Immature natural killer cell (primary cell): ENCODE measurements at regions not wholly inside any gene's neighbourhood (a gene's known extent, or its start where the extent isn't known, plus 50 kb on each side); places are given as distances from the start of the nearest gene placed in this dataset.
"Not testable (repeated sequence)": the region's sequence is repeated elsewhere in the genome, so short reads cannot be mapped to it uniquely, and the experiment has no call there.

Experiments
- DNase-seq, 3 donors: peaks; one replicate each; pipeline ENCODE4 v3.0.0; 2022; ENCODE audit warnings: mixed read lengths in 1 of 3
- H3K27ac Mint-ChIP-seq, 6 donors: one replicate each; pipeline ENCODE4 v1.8.0; 2020; ENCODE audit warnings: mixed read lengths in 6 of 6, mild to moderate bottlenecking in 5 of 6, inconsistent platforms in 4 of 6, moderate library complexity in 3 of 6
- H3K27me3 Mint-ChIP-seq, 3 donors: one replicate each; pipeline ENCODE4 v1.8.0; 2020 to 2021; ENCODE audit warnings: low read depth in 3 of 3, mild to moderate bottlenecking in 3 of 3, mixed read lengths in 3 of 3, moderate library complexity in 3 of 3, inconsistent platforms in 1 of 3
- H3K36me3 Mint-ChIP-seq, 3 donors: one replicate each; pipeline ENCODE4 v1.8.0; 2020; ENCODE audit warnings: mixed read lengths in 3 of 3, inconsistent platforms in 2 of 3, mild to moderate bottlenecking in 2 of 3
- H3K4me1 Mint-ChIP-seq, 2 donors: one replicate each; pipeline ENCODE4 v1.8.0; 2020; ENCODE audit warnings: inconsistent platforms in 2 of 2, mild to moderate bottlenecking in 2 of 2, mixed read lengths in 2 of 2, moderate library complexity in 1 of 2
- H3K4me3 Mint-ChIP-seq, 5 donors: one replicate each; pipeline ENCODE4 v1.8.0; 2020; ENCODE audit warnings: mild to moderate bottlenecking in 5 of 5, mixed read lengths in 5 of 5, inconsistent platforms in 3 of 5, moderate library complexity in 3 of 5
- H3K9me3 Mint-ChIP-seq, 6 donors: one replicate each; pipeline ENCODE4 v1.8.0; 2020; ENCODE audit warnings: mild to moderate bottlenecking in 6 of 6, mixed read lengths in 6 of 6, inconsistent platforms in 4 of 6, moderate library complexity in 3 of 6

DNA sequence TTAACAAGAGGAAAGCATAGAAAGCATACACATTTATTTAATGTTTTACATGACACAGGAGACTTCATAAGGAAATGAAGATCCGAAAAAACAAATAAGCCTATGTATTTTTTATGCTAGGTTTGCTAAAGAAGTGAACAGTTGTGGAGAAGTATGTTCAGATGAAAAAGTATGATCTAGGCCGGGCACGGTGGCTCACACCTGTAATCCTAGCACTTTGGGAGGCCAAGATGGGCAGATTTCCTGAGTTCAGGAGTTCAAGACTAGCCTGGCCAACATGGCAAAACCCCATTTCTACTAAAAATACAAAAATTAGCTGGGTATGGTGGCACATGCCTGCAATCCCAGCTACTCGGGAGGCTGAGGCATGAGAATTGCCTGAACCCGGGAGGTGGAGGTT, 69.2 kb upstream of the RPL38 start:
- not testable (repeated sequence) for H3K27ac Mint-ChIP-seq, H3K36me3 Mint-ChIP-seq, DNase-seq, H3K4me1 Mint-ChIP-seq, H3K9me3 Mint-ChIP-seq, H3K4me3 Mint-ChIP-seq
- H3K27me3 Mint-ChIP-seq, result peaks cover 5 to 23% (median 7%) of the 10 kb centered on the region in 3 donors

DNA sequence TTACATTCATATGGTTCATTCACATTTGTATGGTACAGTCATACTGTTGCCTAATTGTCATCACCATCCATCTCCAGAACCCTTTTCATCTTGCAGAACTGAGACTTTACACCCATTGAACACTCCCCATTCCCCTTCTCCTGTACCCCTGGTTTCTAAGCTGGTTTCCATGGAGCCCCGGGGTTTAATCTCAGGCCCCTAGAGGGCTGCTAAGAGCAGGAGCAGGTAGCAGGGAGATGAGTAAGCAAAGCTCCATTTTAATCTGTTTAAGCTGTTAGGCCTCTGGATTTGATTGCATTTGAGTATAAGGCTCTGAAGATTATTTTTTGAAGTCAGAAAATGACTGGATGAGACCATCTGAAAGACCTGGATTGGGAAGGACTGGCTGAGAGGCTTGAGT, 68.5 kb upstream of the RPL38 start:
- Mint-ChIP-seq H3K4me1 (no peaks in the 10 kb centered on the region), H3K36me3 (peaks cover 0 to 7% (median 0%) of the 10 kb centered on the region in 3 donors), H3K9me3 (peaks cover 0 to 12% (median 3%) of the 10 kb centered on the region in 6 donors), H3K27me3 (peaks cover 8 to 21% (median 10%) of the 10 kb centered on the region in 3 donors), H3K27ac (no peak overlapping the region), H3K4me3 (no peak overlapping the region)
- no peak for DNase-seq

DNA sequence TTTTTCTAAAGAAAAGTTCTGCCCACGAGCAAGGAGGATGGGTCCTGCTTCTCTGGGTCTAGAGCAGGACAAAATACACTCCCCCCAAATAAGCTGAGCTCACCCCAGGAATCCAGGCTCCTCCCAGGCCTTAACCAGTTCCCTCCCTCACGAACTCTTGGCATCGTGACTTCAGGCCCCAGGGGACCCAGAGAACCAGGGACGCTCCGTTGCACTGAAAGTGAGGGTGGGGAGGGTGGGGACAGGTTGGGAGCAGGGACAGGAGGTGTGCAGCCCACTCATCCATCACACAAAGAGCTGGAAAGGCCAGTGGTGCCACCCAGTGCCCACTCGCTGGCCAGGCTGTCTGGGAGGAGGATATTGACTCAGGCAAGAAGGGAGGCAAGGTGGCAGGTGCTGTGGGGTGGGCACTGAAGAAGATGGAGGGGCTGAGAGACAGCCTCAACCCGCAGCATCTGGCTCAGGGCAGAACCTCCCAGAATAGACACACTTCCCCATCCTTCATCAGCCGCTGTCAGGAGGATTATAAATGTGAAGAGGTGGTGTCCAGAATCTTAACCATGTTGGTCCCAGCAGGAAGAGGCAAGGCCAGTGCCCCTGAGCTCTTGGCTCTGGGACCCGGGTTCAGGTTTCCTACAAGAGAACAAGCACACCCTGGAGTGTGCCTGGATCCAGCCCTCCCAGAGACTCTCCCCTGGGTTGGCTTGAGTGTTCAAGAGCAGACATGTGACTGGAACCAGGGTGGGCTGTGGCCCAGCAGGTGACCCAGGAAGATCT, 67.9 kb upstream of the RPL38 start:
- peaks cover 8 to 21% (median 10%) of the 10 kb centered on the region in 3 donors for H3K27me3 Mint-ChIP-seq
- H3K27ac Mint-ChIP-seq, result no peak overlapping the region
- H3K4me3 Mint-ChIP-seq, result no peak overlapping the region
- H3K36me3 Mint-ChIP-seq, result peaks cover 0 to 9% (median 0%) of the 10 kb centered on the region in 3 donors
- DNase-seq, result no peak
- H3K9me3 Mint-ChIP-seq, result peaks cover 0 to 18% (median 7%) of the 10 kb centered on the region in 6 donors
- H3K4me1 Mint-ChIP-seq, result no peaks in the 10 kb centered on the region

GRCh38 chr17:74137416-74137815, 66.1 kb upstream of the RPL38 start:
- H3K4me3 Mint-ChIP-seq, result no peak overlapping the region
- no peaks in the 10 kb centered on the region for H3K4me1 Mint-ChIP-seq
- no peak for DNase-seq
- no peak overlapping the region for H3K27ac Mint-ChIP-seq
- peaks cover 8 to 18% (median 10%) of the 10 kb centered on the region in 3 donors for H3K27me3 Mint-ChIP-seq
- H3K36me3 Mint-ChIP-seq, result peaks cover under 1 to 14% (median 4%) of the 10 kb centered on the region in 3 donors
- peaks cover 5 to 34% (median 20%) of the 10 kb centered on the region in 6 donors for H3K9me3 Mint-ChIP-seq

- no peak for DNase-seq
- H3K27ac Mint-ChIP-seq, result no peak overlapping the region
- no peak overlapping the region for H3K4me3 Mint-ChIP-seq
- H3K4me1 Mint-ChIP-seq, result no peaks in the 10 kb centered on the region
- peaks cover 11 to 51% (median 32%) of the 10 kb centered on the region in 6 donors for H3K9me3 Mint-ChIP-seq
- peaks cover 5 to 18% (median 8%) of the 10 kb centered on the region in 3 donors for H3K27me3 Mint-ChIP-seq
- peaks cover 8 to 17% (median 9%) of the 10 kb centered on the region in 3 donors for H3K36me3 Mint-ChIP-seq
Measured at GRCh38 chr17:74139120-74139519, 64.4 kb upstream of the RPL38 start.

GRCh38 chr17:74140282-74140681, 63.2 kb upstream of the RPL38 start:
- DNase-seq, result no peak
- Mint-ChIP-seq H3K27me3 (peaks cover 8 to 21% (median 10%) of the 10 kb centered on the region in 3 donors), H3K27ac (no peak overlapping the region), H3K4me1 (no peaks in the 10 kb centered on the region), H3K36me3 (peaks cover 8 to 17% (median 9%) of the 10 kb centered on the region in 3 donors), H3K4me3 (no peak overlapping the region), H3K9me3 (peaks cover 13 to 51% (median 35%) of the 10 kb centered on the region in 6 donors)

- H3K27ac Mint-ChIP-seq, result no peak overlapping the region
- H3K27me3 Mint-ChIP-seq, result peaks cover 9 to 23% (median 12%) of the 10 kb centered on the region in 3 donors
- peaks cover 8 to 17% (median 9%) of the 10 kb centered on the region in 3 donors for H3K36me3 Mint-ChIP-seq
- H3K4me1 Mint-ChIP-seq, result no peaks in the 10 kb centered on the region
- H3K9me3 Mint-ChIP-seq, result peaks cover 13 to 51% (median 35%) of the 10 kb centered on the region in 6 donors
- DNase-seq, result no peak
- H3K4me3 Mint-ChIP-seq, result no peak overlapping the region
Measured at GRCh38 chr17:74141612-74142011, 61.9 kb upstream of the RPL38 start.

DNA sequence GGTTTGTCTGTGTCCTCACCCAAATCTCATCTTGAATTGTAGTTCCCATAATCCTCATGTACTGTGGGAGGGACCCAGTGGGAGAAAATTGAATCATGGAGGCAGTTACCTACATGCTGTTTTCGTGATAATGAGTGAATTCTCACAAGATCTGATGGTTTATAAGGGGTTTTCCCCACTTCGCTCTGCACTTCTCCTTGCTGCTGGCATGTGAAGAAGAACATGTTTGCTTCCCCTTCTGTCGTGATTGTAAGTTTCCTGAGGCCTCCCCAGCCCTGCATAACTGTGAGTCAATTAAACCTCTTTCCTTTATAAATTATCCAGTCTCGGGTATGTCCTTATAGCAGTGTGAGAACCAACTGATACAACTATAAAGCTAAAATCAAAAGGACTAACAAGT, 60.2 kb upstream of the RPL38 start:
- Mint-ChIP-seq H3K36me3 (peaks cover 8 to 17% (median 9%) of the 10 kb centered on the region in 3 donors), H3K27me3 (peaks cover 9 to 15% (median 11%) of the 10 kb centered on the region in 3 donors), H3K9me3 (peaks cover 13 to 50% (median 35%) of the 10 kb centered on the region in 6 donors)
- H3K27ac Mint-ChIP-seq, DNase-seq, H3K4me1 Mint-ChIP-seq, H3K4me3 Mint-ChIP-seq: not testable (repeated sequence)

GRCh38 chr17:74145756-74146155, 57.7 kb upstream of the RPL38 start:
- Mint-ChIP-seq H3K27ac (no peak overlapping the region), H3K4me3 (no peak overlapping the region), H3K36me3 (peaks cover 7 to 9% (median 8%) of the 10 kb centered on the region in 3 donors), H3K4me1 (no peaks in the 10 kb centered on the region), H3K9me3 (peaks cover 13 to 34% (median 27%) of the 10 kb centered on the region in 6 donors), H3K27me3 (peaks cover 4 to 13% (median 5%) of the 10 kb centered on the region in 3 donors)
- no peak for DNase-seq

- no peak overlapping the region for H3K4me3 Mint-ChIP-seq
- no peak for DNase-seq
- no peak overlapping the region for H3K27ac Mint-ChIP-seq
- no peaks in the 10 kb centered on the region for H3K4me1 Mint-ChIP-seq
- H3K27me3 Mint-ChIP-seq, result peaks cover 5 to 13% (median 5%) of the 10 kb centered on the region in 3 donors
- H3K36me3 Mint-ChIP-seq, result peaks cover 7 to 9% (median 8%) of the 10 kb centered on the region in 3 donors
- H3K9me3 Mint-ChIP-seq, result peaks cover 13 to 29% (median 24%) of the 10 kb centered on the region in 6 donors
Measured at GRCh38 chr17:74146196-74146595, 57.3 kb upstream of the RPL38 start.

DNA sequence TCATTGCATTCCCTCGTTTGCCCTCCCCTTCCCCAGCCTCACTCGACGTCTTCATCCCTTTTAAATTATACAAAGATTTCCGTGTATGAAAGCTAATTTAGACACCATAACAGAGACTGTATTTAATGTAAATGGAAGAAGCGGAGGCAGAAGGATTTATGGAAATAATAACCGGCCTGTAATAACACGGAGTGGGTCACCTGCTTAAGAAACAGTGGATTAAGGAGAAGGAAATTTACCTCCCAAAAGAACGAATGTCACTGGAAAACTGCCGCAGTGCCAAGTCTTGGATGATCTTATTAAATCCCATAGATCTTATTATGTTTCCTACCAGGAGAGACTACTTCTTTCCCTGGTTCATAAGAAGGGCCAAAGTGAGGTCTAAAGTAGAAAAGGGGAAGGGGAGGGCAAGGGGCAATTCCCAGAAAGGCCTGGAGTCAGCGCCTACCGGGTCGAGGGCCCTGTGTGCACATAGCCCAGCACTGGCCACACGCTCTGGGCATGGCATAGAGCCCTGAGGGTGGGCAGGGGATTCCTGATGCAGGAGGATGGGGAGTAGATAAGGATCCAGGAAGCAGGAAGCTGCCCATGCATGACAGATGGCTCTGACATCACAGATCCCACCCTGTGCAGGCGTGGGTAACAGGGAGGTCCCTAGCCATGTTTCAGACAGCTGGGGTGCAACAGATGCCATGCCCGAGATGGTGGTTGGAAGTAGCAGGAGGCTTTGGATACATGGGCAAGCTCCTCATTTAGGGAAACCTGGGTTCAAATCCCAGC, 56.2 kb upstream of the RPL38 start:
- Mint-ChIP-seq H3K27me3 (peaks cover 5 to 13% (median 6%) of the 10 kb centered on the region in 3 donors), H3K9me3 (peaks cover 9 to 19% (median 16%) of the 10 kb centered on the region in 6 donors), H3K27ac (no peak overlapping the region), H3K36me3 (peaks cover 5 to 9% (median 6%) of the 10 kb centered on the region in 3 donors), H3K4me1 (no peaks in the 10 kb centered on the region), H3K4me3 (no peak overlapping the region)
- DNase-seq, result no peak

DNA sequence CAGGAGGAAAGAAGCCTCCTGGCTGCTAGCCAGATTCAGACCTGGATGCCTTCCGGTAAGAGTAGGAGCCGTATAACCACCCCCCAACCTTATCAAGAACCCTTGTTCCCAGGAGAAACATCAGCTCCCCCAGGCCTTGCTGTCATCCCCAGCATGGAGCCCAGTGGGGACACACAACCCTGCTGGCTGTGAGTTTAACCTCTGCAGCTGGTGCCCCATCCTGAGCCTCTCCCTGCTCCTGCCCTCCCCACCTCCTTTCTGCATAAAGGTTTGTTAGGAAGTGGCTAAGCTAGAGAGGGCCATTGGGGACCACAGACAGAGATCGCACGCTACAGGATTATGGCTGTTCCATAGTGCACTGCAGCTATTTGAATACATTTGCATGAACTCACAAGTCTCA, 55.5 kb upstream of the RPL38 start:
- peaks cover 7 to 12% (median 10%) of the 10 kb centered on the region in 6 donors for H3K9me3 Mint-ChIP-seq
- no peaks in the 10 kb centered on the region for H3K4me1 Mint-ChIP-seq
- H3K36me3 Mint-ChIP-seq, result peaks cover 0 to 5% (median 3%) of the 10 kb centered on the region in 3 donors
- peaks cover 5 to 13% (median 6%) of the 10 kb centered on the region in 3 donors for H3K27me3 Mint-ChIP-seq
- no peak overlapping the region for H3K4me3 Mint-ChIP-seq
- H3K27ac Mint-ChIP-seq, result no peak overlapping the region
- no peak for DNase-seq

DNA sequence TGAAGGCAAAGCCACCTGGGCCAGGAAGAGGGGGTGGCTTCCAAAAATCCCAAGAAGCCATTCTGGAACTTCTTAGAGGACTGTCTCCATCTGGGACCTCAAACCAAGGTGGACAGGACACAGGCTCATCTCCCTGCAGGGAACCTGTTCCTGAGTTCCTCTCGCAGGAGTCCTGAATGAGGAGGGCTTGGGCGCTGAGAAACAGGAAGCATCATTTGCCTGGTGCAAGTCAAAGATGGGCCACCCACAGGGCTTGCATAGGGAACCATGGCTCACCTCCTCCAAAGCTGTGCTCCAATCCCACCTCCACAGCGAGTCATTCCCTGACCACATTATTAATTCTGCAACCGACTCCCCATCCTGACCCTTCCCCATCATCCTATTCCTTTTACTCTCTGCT, 55.0 kb upstream of the RPL38 start:
- Mint-ChIP-seq H3K27me3 (peaks cover 5 to 13% (median 6%) of the 10 kb centered on the region in 3 donors), H3K4me3 (no peak overlapping the region), H3K27ac (no peak overlapping the region)

More for the DNA sequence above, 55.0 kb upstream of the RPL38 start:
- Mint-ChIP-seq H3K36me3 (peaks cover 0 to 3% (median 1%) of the 10 kb centered on the region in 3 donors), H3K9me3 (peaks cover 3 to 8% (median 7%) of the 10 kb centered on the region in 6 donors), H3K4me1 (no peaks in the 10 kb centered on the region)
- DNase-seq, result no peak
